Astrocyte (in vitro differentiated cells and primary cell): ENCODE measurements at regions not wholly inside any gene's neighbourhood (a gene's known extent, or its start where the extent isn't known, plus 50 kb on each side); places are given as distances from the start of the nearest gene placed in this dataset.
A peak's percentile ranks its signal among the peaks of the same experiment; 100 is the strongest.

Experiments used
- DNase-seq: peaks from one replicate; pipeline ENCODE4 v3.0.0-alpha.2; 2010; ENCODE audit warnings: low read depth
- FAIRE-seq: peaks from 2 replicates; lab custom pipeline; 2011; peaks lifted over from hg19 to GRCh38; lab: Jason Lieb, UNC
- H2AFZ ChIP-seq: 2 replicates; pipeline ENCODE4 v1.6.0; 2012; ENCODE audit warnings: low read depth, low read length, inconsistent platforms
- H3K27ac ChIP-seq: 2 replicates; pipeline ENCODE4 v1.5.1; 2011; ENCODE audit warnings: low read depth, low read length, inconsistent platforms
- H3K27me3 ChIP-seq: 2 replicates; pipeline ENCODE4 v1.6.0; 2011; ENCODE audit warnings: low read length, inconsistent platforms; ENCODE audit not compliant: insufficient read depth
- H3K36me3 ChIP-seq: 2 replicates; pipeline ENCODE4 v1.5.1; 2011; ENCODE audit warnings: low read length, inconsistent platforms; ENCODE audit not compliant: insufficient read depth
- H3K4me1 ChIP-seq: 2 replicates; pipeline ENCODE4 v1.5.1; 2011; ENCODE audit warnings: low read length, inconsistent platforms; ENCODE audit not compliant: insufficient read depth
- H3K4me2 ChIP-seq: 2 replicates; pipeline ENCODE4 v1.6.0; 2012; ENCODE audit warnings: low read length, inconsistent platforms
- H3K4me3 ChIP-seq: 2 replicates; pipeline ENCODE4 v1.5.1; 2011; ENCODE audit warnings: low read depth, mild to moderate bottlenecking, low read length, inconsistent platforms; ENCODE audit not compliant: insufficient read depth
- H3K79me2 ChIP-seq: 2 replicates; pipeline ENCODE4 v1.6.0; 2012; ENCODE audit warnings: mild to moderate bottlenecking, low read length, inconsistent platforms; ENCODE audit not compliant: insufficient read depth
- H3K9ac ChIP-seq: 2 replicates; pipeline ENCODE4 v1.6.0; 2012; ENCODE audit warnings: mild to moderate bottlenecking, low read length, inconsistent platforms
- H3K9me3 ChIP-seq: 2 replicates; pipeline ENCODE4 v1.5.1; 2012; ENCODE audit warnings: low read depth, mild to moderate bottlenecking, low read length, inconsistent platforms; ENCODE audit not compliant: insufficient read depth
- H4K20me1 ChIP-seq: 2 replicates; pipeline ENCODE4 v1.6.0; 2012; ENCODE audit warnings: low read length, inconsistent platforms; ENCODE audit not compliant: insufficient read depth
- H3K27ac Mint-ChIP-seq: one replicate; pipeline ENCODE4 v1.8.0; 2021; ENCODE audit warnings: mild to moderate bottlenecking, mixed read lengths; ENCODE audit not compliant: unreplicated experiment
- H3K27me3 Mint-ChIP-seq: one replicate; pipeline ENCODE4 v1.8.0; 2021; ENCODE audit warnings: low read depth, mixed read lengths; ENCODE audit not compliant: unreplicated experiment
- H3K36me3 Mint-ChIP-seq: one replicate; pipeline ENCODE4 v1.8.0; 2021; ENCODE audit warnings: low read depth, mixed read lengths; ENCODE audit not compliant: unreplicated experiment
- H3K4me1 Mint-ChIP-seq: one replicate; pipeline ENCODE4 v1.8.0; 2021; ENCODE audit warnings: low read depth, mixed read lengths; ENCODE audit not compliant: unreplicated experiment
- H3K4me3 Mint-ChIP-seq: one replicate; pipeline ENCODE4 v1.8.0; 2021; ENCODE audit warnings: mild to moderate bottlenecking, moderate library complexity, mixed read lengths; ENCODE audit not compliant: unreplicated experiment
- H3K9me3 Mint-ChIP-seq: one replicate; pipeline ENCODE4 v1.8.0; 2021; ENCODE audit warnings: mild to moderate bottlenecking, mixed read lengths; ENCODE audit not compliant: unreplicated experiment
- CTCF ChIP-seq: IDR thresholded peaks from 2 replicates; pipeline ENCODE4 v1.5.1; 2011; ENCODE audit warnings: low read depth, mild to moderate bottlenecking, inconsistent platforms, low read length, moderate library complexity; ENCODE audit not compliant: insufficient read depth
- EZH2 ChIP-seq: IDR thresholded peaks from 2 replicates; pipeline ENCODE4 v1.6.1; 2012; ENCODE audit warnings: mild to moderate bottlenecking, low read length, inconsistent platforms; ENCODE audit not compliant: insufficient read depth

DNA sequence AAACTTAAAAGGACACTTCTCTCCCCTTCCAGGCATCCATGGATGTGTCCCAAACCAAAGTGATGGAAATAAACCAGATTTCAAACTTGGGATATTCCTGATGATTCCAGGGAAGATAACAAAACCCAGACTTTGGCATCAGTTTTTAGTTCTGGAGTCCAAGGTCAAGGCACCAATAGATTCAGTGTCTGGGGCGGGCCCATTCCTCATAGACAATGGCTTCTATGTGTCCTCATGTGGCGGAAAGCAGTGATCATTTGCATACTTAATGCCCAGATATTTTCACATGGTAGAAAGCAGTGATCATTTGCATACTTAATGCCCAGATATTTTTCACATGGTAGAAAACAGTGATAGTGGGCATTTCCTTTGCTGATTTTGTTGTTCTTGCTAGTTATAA, 151.4 kb upstream of the DAP start:
- no peak for TF ChIP-seq EZH2
- peaks cover 4% of the 10 kb centered on the region for H3K27me3 Mint-ChIP-seq
- Histone ChIP-seq H3K9me3 (no peaks in the 10 kb centered on the region), H3K27ac (no peak overlapping the region), H3K4me1 (peaks cover 12% of the 10 kb centered on the region), H3K79me2 (no peaks in the 10 kb centered on the region), H3K4me3 (no peak overlapping the region), H3K27me3 (no peaks in the 10 kb centered on the region), H3K36me3 (no peaks in the 10 kb centered on the region), H2AFZ (no peak overlapping the region), H4K20me1 (no peaks in the 10 kb centered on the region), H3K4me2 (no peak overlapping the region), H3K9ac (no peak overlapping the region)
- no peak overlapping the region for H3K27ac Mint-ChIP-seq
- no peaks in the 10 kb centered on the region for H3K9me3 Mint-ChIP-seq
- peaks cover 8% of the 10 kb centered on the region for H3K4me1 Mint-ChIP-seq
- H3K4me3 Mint-ChIP-seq = no peak overlapping the region
- DNase-seq = no peak
- no peak for FAIRE-seq
- H3K36me3 Mint-ChIP-seq = no peaks in the 10 kb centered on the region

DNA sequence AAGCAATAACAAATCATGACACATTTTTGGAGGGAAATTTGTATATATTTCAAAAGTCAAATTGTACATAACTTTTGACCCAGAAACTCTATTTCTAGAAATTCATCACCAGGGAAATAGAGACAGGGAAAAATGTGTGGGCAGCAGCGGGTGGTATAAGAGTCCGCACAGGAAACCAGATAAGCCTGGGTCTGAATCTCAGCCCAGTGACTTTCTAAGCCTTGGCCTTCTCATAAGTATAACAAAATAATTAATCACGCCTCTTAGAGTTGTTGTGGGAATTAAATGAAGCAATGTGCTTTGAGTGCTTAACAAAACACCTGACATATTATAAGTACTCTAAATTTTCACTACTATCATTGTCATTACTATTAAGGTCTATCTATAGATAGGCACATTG, 149.2 kb upstream of the DAP start:
- DNase-seq = peak; percentile 55
- Mint-ChIP-seq H3K27ac (no peak overlapping the region), H3K4me3 (no peak overlapping the region), H3K27me3 (peaks cover under 1% of the 10 kb centered on the region), H3K36me3 (no peaks in the 10 kb centered on the region), H3K9me3 (peaks cover 2% of the 10 kb centered on the region), H3K4me1 (peaks cover 8% of the 10 kb centered on the region)
- Histone ChIP-seq H3K9ac (no peak overlapping the region), H2AFZ (no peak overlapping the region), H3K4me1 (peaks cover 12% of the 10 kb centered on the region), H3K9me3 (no peaks in the 10 kb centered on the region), H3K79me2 (no peaks in the 10 kb centered on the region), H3K4me3 (no peak overlapping the region), H3K27ac (no peak overlapping the region), H3K4me2 (no peak overlapping the region), H3K36me3 (no peaks in the 10 kb centered on the region), H3K27me3 (no peaks in the 10 kb centered on the region), H4K20me1 (no peaks in the 10 kb centered on the region)
- FAIRE-seq = no peak
- TF ChIP-seq EZH2 (no peak), CTCF (no peak)

DNA sequence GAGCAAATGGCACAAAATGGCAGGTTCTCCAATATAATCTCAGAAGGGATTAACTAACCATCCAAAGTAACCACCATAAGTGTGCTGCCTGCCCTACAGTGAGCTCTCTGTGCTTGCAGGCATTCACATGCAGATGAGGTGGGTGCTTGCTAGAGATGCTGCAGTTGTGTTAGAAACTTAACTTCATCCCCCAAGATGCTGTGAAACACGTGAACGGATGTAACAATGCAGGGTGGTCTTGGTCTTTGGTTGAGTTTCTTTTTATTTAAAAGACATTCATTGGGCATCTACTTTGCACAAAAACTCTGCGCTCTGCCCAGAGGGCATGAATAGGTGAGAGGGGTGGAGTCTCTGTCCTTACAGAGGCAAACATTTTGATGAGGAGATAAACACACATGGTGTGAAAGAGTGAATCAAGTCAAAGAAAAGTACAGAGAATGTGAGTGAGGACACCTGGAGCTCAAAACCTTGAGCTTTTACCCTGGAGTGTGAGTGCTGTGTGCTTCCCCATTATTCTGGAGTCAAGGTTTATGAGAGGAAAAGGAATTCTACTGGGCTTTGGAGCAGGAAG, 143.9 kb upstream of the DAP start:
- FAIRE-seq (no peak), DNase-seq (no peak)
- H3K79me2 ChIP-seq = no peaks in the 10 kb centered on the region
- Mint-ChIP-seq H3K27me3 (peaks cover 5% of the 10 kb centered on the region), H3K4me1 (peaks cover 19% of the 10 kb centered on the region), H3K27ac (no peak overlapping the region), H3K9me3 (peaks cover 2% of the 10 kb centered on the region), H3K4me3 (no peak overlapping the region), H3K36me3 (no peaks in the 10 kb centered on the region)
- no peak overlapping the region for H3K27ac ChIP-seq
- no peak overlapping the region for H2AFZ ChIP-seq
- H4K20me1 ChIP-seq = no peaks in the 10 kb centered on the region
- H3K9me3 ChIP-seq = no peaks in the 10 kb centered on the region
- H3K27me3 ChIP-seq = no peaks in the 10 kb centered on the region
- H3K4me2 ChIP-seq = no peak overlapping the region
- H3K36me3 ChIP-seq = no peaks in the 10 kb centered on the region
- no peak overlapping the region for H3K9ac ChIP-seq
- TF ChIP-seq CTCF = no peak
- TF ChIP-seq EZH2 = no peak
- peaks cover 14% of the 10 kb centered on the region for H3K4me1 ChIP-seq
- H3K4me3 ChIP-seq = no peak overlapping the region
